Right lobe of liver (tissue), 6 donors: ENCODE measurements at regions not wholly inside any gene's neighbourhood (a gene's known extent, or its start where the extent isn't known, plus 50 kb on each side); places are given as distances from the start of the nearest gene placed in this dataset.
A peak's percentile ranks its signal among the peaks of the same experiment; 100 is the strongest.

ENCODE experiments used
- ATAC-seq, 4 donors: fragments of 200-7000 bp; cut with Tn5 transposase; one replicate each; pipeline ENCODE4 v1.9.1; 2020; ENCODE audit warnings: mild to moderate bottlenecking in 4 of 4, moderate library complexity in 4 of 4
- DNase-seq, 3 donors: peaks; one replicate each; pipeline ENCODE4 v3.0.0-alpha.2; 2020
- H3K27ac ChIP-seq, 3 donors: fragments of 200-600 bp; one replicate each; pipeline ENCODE4 v1.8.0; 2022
- H3K27me3 ChIP-seq, 2 donors: fragments of 200-600 bp; one replicate each; pipeline ENCODE4 v1.8.0; 2022
- H3K36me3 ChIP-seq, 4 donors: fragments of 200-600 bp; sonication (generic) in 1 of 4; one replicate each; pipeline versions ENCODE4 v1.5.1 to v1.8.0; 2017 to 2022; ENCODE audit warnings: control low read depth in 1 of 4
- H3K4me1 ChIP-seq, 4 donors: fragments of 200-600 bp; sonication (generic) in 1 of 4; one replicate each; pipeline versions ENCODE4 v1.5.1 to v1.8.0; 2017 to 2022; ENCODE audit warnings: control low read depth in 1 of 4
- H3K4me3 ChIP-seq, 3 donors: fragments of 200-600 bp; one replicate each; pipeline ENCODE4 v1.8.0; 2022
- H3K9me3 ChIP-seq, 4 donors: fragments of 200-600 bp; sonication (generic) in 1 of 4; one replicate each; pipeline versions ENCODE4 v1.5.1 to v1.8.0; 2017 to 2022; ENCODE audit warnings: control low read depth in 1 of 4
- POLR2A ChIP-seq: fragments of 450-650 bp; IDR thresholded peaks from one replicate; pipeline ENCODE4 v1.6.1; 2017; ENCODE audit warnings: antibody characterized with exemption, mild to moderate bottlenecking
- WGBS: methylation state at CpG from one replicate; pipeline ENCODE4 v1.1.6; 2018; ENCODE audit warnings: low coverage, low lambda C conversion rate; ENCODE audit not compliant: insufficient coverage; ENCODE audit errors: missing lambda C conversion rate; 5-methylcytosine and 5-hydroxymethylcytosine counted together
- intact Hi-C, 2 donors: fragments of 100-400 bp; cut with DNase I; formaldehyde crosslinking; loops; one replicate each; pipeline versions ENCODE4 v1.11.2 to v1.14.1; 2022
- TF ChIP-seq, protein P1 (sequence below), 4 donors: fragments of 200-600 bp in 3 of 4; fragments of 450-650 bp in 1 of 4; IDR thresholded peaks; one replicate each; pipeline versions ENCODE4 v1.5.1 to v1.8.0; 2016 to 2022; ENCODE audit warnings: antibody characterized with exemption in 4 of 4, mild to moderate bottlenecking in 2 of 4
- donor health status: DM: no; HTN: yes; CAD: no.
- donor health status: DM: no; HTN: no; CAD: no.
- donor health status: DM: no; HTN: no; CAD: no.
- donor health status: DM: no; HTN: yes; CAD: no.
- donor health status: DM: no; HTN: yes; CAD: no.

GRCh38 chr21:38159355-38159754 is 97.4 kb upstream of the KCNJ15 start:
- peak; percentile 75 to 85 (median 84) for ATAC-seq
- Histone ChIP-seq H3K27me3 (no peaks in the 10 kb centered on the region), H3K4me1 (no peaks in the 10 kb centered on the region), H3K27ac (no peak overlapping the region), H3K9me3 (no peaks in the 10 kb centered on the region), H3K4me3 (no peak overlapping the region), H3K36me3 (no peaks in the 10 kb centered on the region)
- WGBS = 5% methylated on average over 3 of the region's 3 CpGs
- TF ChIP-seq, protein P1, sequence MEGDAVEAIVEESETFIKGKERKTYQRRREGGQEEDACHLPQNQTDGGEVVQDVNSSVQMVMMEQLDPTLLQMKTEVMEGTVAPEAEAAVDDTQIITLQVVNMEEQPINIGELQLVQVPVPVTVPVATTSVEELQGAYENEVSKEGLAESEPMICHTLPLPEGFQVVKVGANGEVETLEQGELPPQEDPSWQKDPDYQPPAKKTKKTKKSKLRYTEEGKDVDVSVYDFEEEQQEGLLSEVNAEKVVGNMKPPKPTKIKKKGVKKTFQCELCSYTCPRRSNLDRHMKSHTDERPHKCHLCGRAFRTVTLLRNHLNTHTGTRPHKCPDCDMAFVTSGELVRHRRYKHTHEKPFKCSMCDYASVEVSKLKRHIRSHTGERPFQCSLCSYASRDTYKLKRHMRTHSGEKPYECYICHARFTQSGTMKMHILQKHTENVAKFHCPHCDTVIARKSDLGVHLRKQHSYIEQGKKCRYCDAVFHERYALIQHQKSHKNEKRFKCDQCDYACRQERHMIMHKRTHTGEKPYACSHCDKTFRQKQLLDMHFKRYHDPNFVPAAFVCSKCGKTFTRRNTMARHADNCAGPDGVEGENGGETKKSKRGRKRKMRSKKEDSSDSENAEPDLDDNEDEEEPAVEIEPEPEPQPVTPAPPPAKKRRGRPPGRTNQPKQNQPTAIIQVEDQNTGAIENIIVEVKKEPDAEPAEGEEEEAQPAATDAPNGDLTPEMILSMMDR (IDR thresholded peaks at IDR 0.05) = peak; percentile 74 to 89 (median 86)
- no peak for TF ChIP-seq POLR2A
- DNase-seq = peak in 2 of 3 donors; percentile 49 to 63
- intact Hi-C loops = loop anchor here in 1 of 2 donors (5.0 kb wide), 1 partner anchor 198 kb away; no protein-coding TSS in a partner anchor

GRCh38 chr21:38165466-38166172 is 91.2 kb upstream of the KCNJ15 start:
- intact Hi-C loops = no loop called here
- DNase-seq = no peak
- 49% methylated on average over 10 of the region's 10 CpGs for WGBS
- H3K9me3 ChIP-seq = no peaks in the 10 kb centered on the region
- H3K27me3 ChIP-seq = no peaks in the 10 kb centered on the region
- no peaks in the 10 kb centered on the region for H3K4me1 ChIP-seq
- no peak for ATAC-seq
- H3K27ac ChIP-seq = no peak overlapping the region
- H3K4me3 ChIP-seq = no peak overlapping the region
- no peaks in the 10 kb centered on the region for H3K36me3 ChIP-seq
- TF ChIP-seq, protein P1 (IDR thresholded peaks at IDR 0.05) = no peak
- no peak for TF ChIP-seq POLR2A

- no peak for ATAC-seq
- 67% methylated on average over 5 of the region's 7 CpGs for WGBS
- no peak for DNase-seq
Observed at GRCh38 chr21:38166173-38166535, 90.6 kb upstream of the KCNJ15 start.

GRCh38 chr21:38167345-38167744 is 89.4 kb upstream of the KCNJ15 start:
- DNase-seq (no peak), ATAC-seq (no peak)
- Histone ChIP-seq H3K27ac (no peak overlapping the region), H3K36me3 (no peaks in the 10 kb centered on the region), H3K9me3 (no peaks in the 10 kb centered on the region), H3K4me3 (no peak overlapping the region), H3K4me1 (peaks cover 0 to 7% (median 0%) of the 10 kb centered on the region in 4 donors), H3K27me3 (no peaks in the 10 kb centered on the region)
- 82% methylated on average over 2 of the region's 3 CpGs for WGBS
- TF ChIP-seq, protein P1 (IDR thresholded peaks at IDR 0.05) = no peak
- TF ChIP-seq POLR2A = no peak
- intact Hi-C loops = no loop called here

More at GRCh38 chr21:38166173-38166535, 90.6 kb upstream of the KCNJ15 start:
- Histone ChIP-seq H3K4me1 (peaks cover 0 to 4% (median 0%) of the 10 kb centered on the region in 4 donors), H3K9me3 (no peaks in the 10 kb centered on the region), H3K4me3 (no peak overlapping the region), H3K27me3 (no peaks in the 10 kb centered on the region), H3K27ac (no peak overlapping the region), H3K36me3 (no peaks in the 10 kb centered on the region)
- intact Hi-C loops = no loop called here
- TF ChIP-seq POLR2A = no peak

DNA sequence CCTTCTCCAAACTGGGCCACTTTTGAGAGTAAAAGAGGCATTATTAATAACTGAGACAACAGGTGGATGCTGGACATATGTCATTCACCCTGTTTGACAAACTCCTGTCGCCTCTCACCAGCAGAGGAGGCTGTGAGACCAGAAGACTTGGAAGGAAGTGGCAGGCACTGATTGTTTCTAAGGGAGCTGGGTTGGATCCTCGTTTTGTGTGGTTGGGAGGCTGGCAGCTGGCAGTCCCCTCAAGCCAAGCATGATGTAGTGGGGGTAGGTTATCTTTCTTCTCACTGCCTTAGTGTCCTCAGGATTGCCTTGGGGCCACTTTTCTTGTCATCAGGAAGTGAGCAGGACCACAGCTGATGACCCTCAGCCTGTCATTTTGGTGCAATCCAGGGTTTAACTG is 86.5 kb upstream of the KCNJ15 start:
- H3K4me3 ChIP-seq = no peak overlapping the region
- WGBS = 33% methylated on average over 1 of the region's 2 CpGs
- H3K4me1 ChIP-seq = peaks cover 0 to 7% (median 0%) of the 10 kb centered on the region in 4 donors
- ATAC-seq (peak; percentile 29 to 56 (median 45)), DNase-seq (no peak)
- H3K36me3 ChIP-seq = no peaks in the 10 kb centered on the region
- intact Hi-C loops = no loop called here
- no peak overlapping the region for H3K27ac ChIP-seq
- TF ChIP-seq, protein P1 (IDR thresholded peaks at IDR 0.05) = peak; percentile 19 to 33 (median 26)
- no peak for TF ChIP-seq POLR2A
- H3K27me3 ChIP-seq = no peaks in the 10 kb centered on the region
- H3K9me3 ChIP-seq = no peaks in the 10 kb centered on the region
